ENCODE measurements at regions not wholly inside any gene's neighbourhood (a gene's known extent, or its start where the extent isn't known, plus 50 kb on each side); places are given as distances from the start of the nearest gene placed in this dataset.

GRCh38 chr3:162540421-162540820 lies 1043.8 kb downstream of the OTOL1 start:
- no peak for TF ChIP-seq EZH2phosphoT487 (IDR thresholded peaks at IDR 0.05; ENCODE audit: borderline replicate concordance)
- TF ChIP-seq CTCF (conservative IDR thresholded peaks at IDR 0.05; ENCODE audit: low read length) = no peak

Measured in Loucy (cell line).